Ishikawa (cell line): ENCODE measurements at regions not wholly inside any gene's neighbourhood (a gene's known extent, or its start where the extent isn't known, plus 50 kb on each side); places are given as distances from the start of the nearest gene placed in this dataset.

ENCODE experiments used
- CEBPB ChIP-seq: IDR thresholded peaks from 2 replicates; pipeline ENCODE4 v1.6.1; 2012
- CREB1 ChIP-seq: IDR thresholded peaks from 2 replicates; pipeline ENCODE4 v1.6.1; 2012; ENCODE audit warnings: low read depth
- EGR1 ChIP-seq: IDR thresholded peaks from 2 replicates; pipeline ENCODE4 v1.6.1; 2012
- EP300 ChIP-seq: IDR thresholded peaks from 2 replicates; pipeline ENCODE4 v1.6.1; 2012; ENCODE audit warnings: borderline replicate concordance
- FOXM1 ChIP-seq: IDR thresholded peaks from 2 replicates; pipeline ENCODE4 v1.6.1; 2012; ENCODE audit warnings: low read depth, borderline replicate concordance
- NFIC ChIP-seq: IDR thresholded peaks from 2 replicates; pipeline ENCODE4 v1.6.1; 2012
- RAD21 ChIP-seq: IDR thresholded peaks from 2 replicates; pipeline ENCODE4 v1.6.1; 2012; ENCODE audit warnings: low read depth
- TAF1 ChIP-seq: IDR thresholded peaks from 2 replicates; pipeline ENCODE4 v1.6.1; 2012; ENCODE audit warnings: low read depth, mild to moderate bottlenecking
- TCF12 ChIP-seq: IDR thresholded peaks from 2 replicates; pipeline ENCODE4 v1.6.1; 2012; ENCODE audit warnings: low read depth
- TEAD4 ChIP-seq: IDR thresholded peaks from 2 replicates; pipeline ENCODE4 v1.6.1; 2012
- YY1 ChIP-seq: IDR thresholded peaks from 2 replicates; pipeline ENCODE4 v1.6.1; 2012; ENCODE audit warnings: low read depth
- ZBTB7A ChIP-seq: IDR thresholded peaks from 2 replicates; pipeline ENCODE4 v1.6.1; 2012; ENCODE audit warnings: low read depth
- TF ChIP-seq, protein P1 (sequence below): IDR thresholded peaks from 2 replicates; pipeline ENCODE4 v1.6.1; 2012
- TF ChIP-seq, protein P2 (sequence below): IDR thresholded peaks from 2 replicates; pipeline ENCODE4 v1.6.1; 2012; ENCODE audit warnings: low read depth, mild to moderate bottlenecking
- TF ChIP-seq, protein P3 (sequence below): IDR thresholded peaks from 2 replicates; pipeline ENCODE4 v1.6.1; 2012

DNA sequence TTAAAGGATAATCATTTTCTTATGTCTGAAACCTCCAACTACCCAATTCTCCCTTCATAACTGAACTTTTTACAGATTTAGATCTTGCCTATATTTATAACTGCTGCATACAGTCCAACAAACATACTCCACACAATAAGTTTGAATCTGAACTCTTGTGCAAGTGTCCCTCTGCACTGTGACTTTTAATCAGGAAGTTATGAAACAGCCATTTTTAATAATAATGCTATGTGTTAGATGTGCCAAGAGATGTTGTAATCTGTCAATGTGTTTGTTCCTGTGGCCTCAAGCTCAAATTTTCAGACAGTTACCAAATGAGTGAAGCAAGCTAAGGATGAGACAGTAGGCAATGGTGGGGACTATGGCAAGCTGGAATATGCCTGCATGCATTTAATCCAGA lies 57.6 kb upstream of the MTAP start:
- TF ChIP-seq CEBPB: no peak
- TF ChIP-seq, protein P1, sequence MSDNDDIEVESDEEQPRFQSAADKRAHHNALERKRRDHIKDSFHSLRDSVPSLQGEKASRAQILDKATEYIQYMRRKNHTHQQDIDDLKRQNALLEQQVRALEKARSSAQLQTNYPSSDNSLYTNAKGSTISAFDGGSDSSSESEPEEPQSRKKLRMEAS: no peak
- TF ChIP-seq TAF1: no peak
- TF ChIP-seq CREB1: no peak
- TF ChIP-seq NFIC: no peak
- TF ChIP-seq, protein P2, sequence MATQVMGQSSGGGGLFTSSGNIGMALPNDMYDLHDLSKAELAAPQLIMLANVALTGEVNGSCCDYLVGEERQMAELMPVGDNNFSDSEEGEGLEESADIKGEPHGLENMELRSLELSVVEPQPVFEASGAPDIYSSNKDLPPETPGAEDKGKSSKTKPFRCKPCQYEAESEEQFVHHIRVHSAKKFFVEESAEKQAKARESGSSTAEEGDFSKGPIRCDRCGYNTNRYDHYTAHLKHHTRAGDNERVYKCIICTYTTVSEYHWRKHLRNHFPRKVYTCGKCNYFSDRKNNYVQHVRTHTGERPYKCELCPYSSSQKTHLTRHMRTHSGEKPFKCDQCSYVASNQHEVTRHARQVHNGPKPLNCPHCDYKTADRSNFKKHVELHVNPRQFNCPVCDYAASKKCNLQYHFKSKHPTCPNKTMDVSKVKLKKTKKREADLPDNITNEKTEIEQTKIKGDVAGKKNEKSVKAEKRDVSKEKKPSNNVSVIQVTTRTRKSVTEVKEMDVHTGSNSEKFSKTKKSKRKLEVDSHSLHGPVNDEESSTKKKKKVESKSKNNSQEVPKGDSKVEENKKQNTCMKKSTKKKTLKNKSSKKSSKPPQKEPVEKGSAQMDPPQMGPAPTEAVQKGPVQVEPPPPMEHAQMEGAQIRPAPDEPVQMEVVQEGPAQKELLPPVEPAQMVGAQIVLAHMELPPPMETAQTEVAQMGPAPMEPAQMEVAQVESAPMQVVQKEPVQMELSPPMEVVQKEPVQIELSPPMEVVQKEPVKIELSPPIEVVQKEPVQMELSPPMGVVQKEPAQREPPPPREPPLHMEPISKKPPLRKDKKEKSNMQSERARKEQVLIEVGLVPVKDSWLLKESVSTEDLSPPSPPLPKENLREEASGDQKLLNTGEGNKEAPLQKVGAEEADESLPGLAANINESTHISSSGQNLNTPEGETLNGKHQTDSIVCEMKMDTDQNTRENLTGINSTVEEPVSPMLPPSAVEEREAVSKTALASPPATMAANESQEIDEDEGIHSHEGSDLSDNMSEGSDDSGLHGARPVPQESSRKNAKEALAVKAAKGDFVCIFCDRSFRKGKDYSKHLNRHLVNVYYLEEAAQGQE: no peak
- TF ChIP-seq FOXM1: no peak
- TF ChIP-seq ZBTB7A: no peak
- TF ChIP-seq TCF12: no peak
- TF ChIP-seq, protein P3, sequence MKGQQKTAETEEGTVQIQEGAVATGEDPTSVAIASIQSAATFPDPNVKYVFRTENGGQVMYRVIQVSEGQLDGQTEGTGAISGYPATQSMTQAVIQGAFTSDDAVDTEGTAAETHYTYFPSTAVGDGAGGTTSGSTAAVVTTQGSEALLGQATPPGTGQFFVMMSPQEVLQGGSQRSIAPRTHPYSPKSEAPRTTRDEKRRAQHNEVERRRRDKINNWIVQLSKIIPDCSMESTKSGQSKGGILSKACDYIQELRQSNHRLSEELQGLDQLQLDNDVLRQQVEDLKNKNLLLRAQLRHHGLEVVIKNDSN: no peak
- no peak for TF ChIP-seq EGR1

DNA sequence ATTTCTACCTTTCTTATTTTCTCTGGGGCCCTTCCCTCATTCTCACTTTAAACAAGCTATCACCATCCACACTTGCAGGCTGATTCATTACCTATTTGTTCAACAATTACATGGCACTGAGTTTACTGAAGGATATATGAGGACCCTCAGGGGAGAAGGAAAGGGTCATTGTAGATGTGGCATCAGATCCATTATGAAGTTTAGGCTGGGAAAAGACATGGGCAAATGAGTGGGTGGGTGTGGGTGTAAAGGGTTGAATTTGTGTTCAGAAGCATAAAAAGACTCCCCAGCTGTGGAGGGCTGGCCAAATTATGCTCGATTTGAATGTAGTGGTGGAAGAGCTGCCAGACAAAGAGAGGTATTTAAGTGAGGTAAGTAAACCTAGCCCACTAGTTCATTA lies 55.9 kb upstream of the MTAP start:
- TF ChIP-seq, protein P1: no peak
- TF ChIP-seq TEAD4 (no peak), TAF1 (no peak), NFIC (no peak), RAD21 (no peak), EGR1 (no peak), CREB1 (no peak), CEBPB (no peak), YY1 (no peak), EP300 (no peak)
- TF ChIP-seq, protein P2: no peak

DNA sequence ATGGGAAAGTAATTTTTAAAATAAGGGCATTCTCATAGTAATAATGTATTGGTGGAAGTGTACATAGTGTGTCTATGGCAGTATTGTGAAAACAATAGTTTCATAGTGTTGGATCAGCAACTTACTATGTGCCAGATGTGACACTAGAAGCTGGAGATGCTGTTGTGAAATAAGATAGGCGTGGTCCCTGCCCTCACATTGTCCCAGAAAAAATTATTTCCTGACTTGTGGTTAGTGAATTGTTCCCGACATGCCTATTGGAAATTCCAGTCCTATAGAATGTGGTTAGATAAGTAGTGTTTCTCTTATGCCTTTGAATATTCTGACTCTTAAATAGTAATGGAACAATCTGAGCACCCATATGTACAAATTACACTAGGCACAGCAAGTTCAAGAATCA lies 55.3 kb upstream of the MTAP start:
- peak; percentile 33; the same call in 1 of the 2 replicates for TF ChIP-seq EP300
- TF ChIP-seq YY1: no peak
- TF ChIP-seq CEBPB: peak; percentile 76
- TF ChIP-seq TEAD4: peak; percentile 72

DNA sequence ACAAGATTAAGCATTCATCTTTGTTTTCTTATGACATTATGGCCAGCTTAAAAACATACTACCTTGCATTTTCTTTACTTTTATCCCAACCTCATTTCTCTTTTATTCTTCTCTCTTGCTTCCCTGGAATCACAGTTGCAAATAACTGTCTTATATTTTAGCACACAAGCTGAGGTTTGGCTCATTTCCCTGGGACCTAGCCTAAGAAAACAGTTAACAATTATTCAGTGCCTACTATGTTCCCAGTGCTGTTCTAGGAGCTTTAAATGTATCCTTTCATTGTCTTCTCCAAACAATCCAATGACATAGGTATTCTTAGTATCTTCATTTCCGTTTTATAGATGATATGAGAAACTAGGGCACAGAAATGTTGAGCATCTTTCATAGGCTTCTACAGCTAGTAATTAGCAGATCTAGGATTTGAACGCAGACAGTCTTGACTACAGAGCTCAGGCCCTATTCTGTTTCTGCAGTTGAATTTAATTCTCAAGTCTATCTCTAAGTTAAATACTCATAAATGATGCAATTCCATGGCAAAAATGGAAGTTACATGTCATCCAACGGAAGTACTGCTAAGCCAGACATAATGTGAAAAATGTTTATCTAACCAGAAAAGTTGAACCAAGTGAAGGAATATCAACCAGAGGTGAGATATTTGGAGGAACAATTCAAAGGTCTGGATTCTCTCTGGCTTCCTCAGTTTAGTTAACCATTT lies 52.3 kb upstream of the MTAP start:
- no peak for TF ChIP-seq CREB1
- no peak for TF ChIP-seq ZBTB7A
- TF ChIP-seq EP300: no peak
- no peak for TF ChIP-seq RAD21
- TF ChIP-seq, protein P2: no peak
- TF ChIP-seq EGR1: no peak
- TF ChIP-seq, protein P1: no peak

DNA sequence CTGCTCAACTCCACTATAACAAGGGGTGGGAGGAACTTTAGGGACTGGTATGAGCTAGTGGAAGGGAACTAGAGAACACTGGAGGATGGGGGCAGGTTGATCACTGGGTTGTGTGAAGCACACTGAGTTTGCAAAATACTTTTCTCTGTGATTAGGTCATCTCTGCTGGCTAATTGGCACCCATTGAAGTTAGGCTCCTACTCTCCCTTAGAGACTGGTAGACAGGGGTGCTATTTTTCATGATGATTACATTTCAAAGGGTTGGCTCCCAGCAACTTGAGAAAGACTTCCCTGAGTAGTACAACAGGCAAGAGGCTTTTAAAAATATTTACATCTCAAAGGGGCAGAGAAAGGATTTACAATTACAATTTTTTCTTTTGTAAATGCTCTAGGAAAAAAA lies 50.4 kb upstream of the MTAP start:
- TF ChIP-seq RAD21: no peak
- no peak for TF ChIP-seq CREB1
- TF ChIP-seq EP300: no peak
- no peak for TF ChIP-seq NFIC
- TF ChIP-seq ZBTB7A: no peak
- TF ChIP-seq FOXM1: no peak
- no peak for TF ChIP-seq EGR1
- no peak for TF ChIP-seq TCF12
- TF ChIP-seq, protein P2: no peak
- TF ChIP-seq CEBPB: no peak
- TF ChIP-seq TEAD4: no peak
- TF ChIP-seq, protein P1: no peak
- TF ChIP-seq, protein P3: no peak
- no peak for TF ChIP-seq YY1
